HCT116 (cell line): ENCODE measurements at regions not wholly inside any gene's neighbourhood (a gene's known extent, or its start where the extent isn't known, plus 50 kb on each side); places are given as distances from the start of the nearest gene placed in this dataset.

Experiments used
- ATAC-seq: fragments of 200-7000 bp; cut with Tn5 transposase; 2 replicates; pipeline ENCODE4 v1.9.1; 2020; ENCODE audit warnings: mild to moderate bottlenecking, moderate library complexity
- BruUV-seq: library from RNA; stranded (reverse); fragments of 400-500 nt; replicated peaks from 2 replicates; lab custom pipeline; 2021; lab: Mats Ljungman, UMichigan
- CTCF ChIA-PET: fragments of 300-600 bp; sonication (Branson Sonifier 250); formaldehyde crosslinking; loops from one replicate; lab custom pipeline; 2021; ENCODE audit warnings: antibody characterized with exemption; lab: Charles Lee
- POLR2A ChIA-PET: fragments of 300-600, 350-600 bp; sonication (Branson Sonifier 250); formaldehyde crosslinking; loops from one replicate; lab custom pipeline; 2021; ENCODE audit warnings: antibody characterized with exemption; lab: Charles Lee
- RAD21 ChIA-PET, 2 experiments: fragments of 300-600 bp; sonication (Branson Sonifier 250); formaldehyde crosslinking; loops; one replicate each; lab custom pipeline; 2023; ENCODE audit warnings: low total read pairs in 2 of 2; ENCODE audit not compliant: uncharacterized antibody in 2 of 2, unreplicated experiment in 2 of 2, low non-redundant PET in 1 of 2; lab: Charles Lee
- DNase-seq: peaks from one replicate; pipeline ENCODE4 v3.0.0-alpha.2; 2010; ENCODE audit warnings: low read depth, low spot score
- H2AFZ ChIP-seq: fragments of 200-600 bp; shearing (Covaris generic), sonication (generic); 2 replicates; pipeline ENCODE4 v1.6.1; 2017; ENCODE audit warnings: low read depth, mixed run types, mixed read lengths, antibody characterized with exemption, low read length; ENCODE audit not compliant: poor library complexity, severe bottlenecking
- H3K27ac ChIP-seq: 2 replicates; pipeline ENCODE4 v1.5.1; 2012; ENCODE audit warnings: low read depth, low read length
- H3K27me3 ChIP-seq: fragments of 200-600 bp; sonication (generic); 2 replicates; pipeline ENCODE4 v1.6.1; 2016; ENCODE audit warnings: mixed run types, low read length, mixed read lengths; ENCODE audit not compliant: insufficient read depth
- H3K36me3 ChIP-seq, 2 experiments: fragments of 200-500 bp in 1 of 2; fragments of 200-600 bp in 1 of 2; sonication (Bioruptor generic) in 1 of 2; sonication (generic) in 1 of 2; 2 replicates each; pipeline versions ENCODE4 v1.5.1 to v1.6.1; 2014 to 2016; ENCODE audit warnings: low read length in 2 of 2, inconsistent platforms in 1 of 2, mixed read lengths in 1 of 2, mixed run types in 1 of 2; ENCODE audit not compliant: insufficient read depth in 2 of 2, control insufficient read depth in 1 of 2
- H3K4me1 ChIP-seq, 2 experiments: fragments of 200-600 bp in 1 of 2; sonication (generic) in 1 of 2; 2 replicates each; pipeline versions ENCODE4 v1.5.1 to v1.6.1; 2012 to 2017; ENCODE audit warnings: low read length in 2 of 2, inconsistent platforms in 1 of 2, mild to moderate bottlenecking in 1 of 2, mixed read lengths in 1 of 2, mixed run types in 1 of 2, moderate library complexity in 1 of 2; ENCODE audit not compliant: insufficient read depth in 2 of 2, control insufficient read depth in 1 of 2
- H3K4me2 ChIP-seq: fragments of 200-600 bp; sonication (generic); 2 replicates; pipeline ENCODE4 v1.6.1; 2017; ENCODE audit warnings: mixed run types, low read length, mixed read lengths
- H3K4me3 ChIP-seq, 2 experiments: fragments of 200-600 bp in 1 of 2; sonication (generic) in 1 of 2; replicated peaks in 1 of 2; 2 replicates each; pipeline ENCODE4 v1.5.1; 2011 to 2016; ENCODE audit warnings: low read length in 2 of 2, control low read depth in 1 of 2, low read depth in 1 of 2, mild to moderate bottlenecking in 1 of 2, mixed read lengths in 1 of 2, mixed run types in 1 of 2
- H3K79me2 ChIP-seq: fragments of 200-600 bp; sonication (generic); 2 replicates; pipeline ENCODE4 v1.6.1; 2017; ENCODE audit warnings: mild to moderate bottlenecking, mixed run types, low read length, moderate library complexity, mixed read lengths; ENCODE audit not compliant: insufficient read depth
- H3K9ac ChIP-seq: fragments of 200-600 bp; sonication (generic); 2 replicates; pipeline ENCODE4 v1.6.1; 2016; ENCODE audit warnings: low read length, mixed read lengths
- H3K9me2 ChIP-seq: fragments of 200-600 bp; sonication (generic), shearing (Covaris generic); 2 replicates; pipeline ENCODE4 v1.6.1; 2017; ENCODE audit warnings: mixed run types, mild to moderate bottlenecking, moderate library complexity; ENCODE audit not compliant: insufficient read depth
- H3K9me3 ChIP-seq, 2 experiments: fragments of 200-500 bp in 1 of 2; fragments of 200-600 bp in 1 of 2; sonication (Bioruptor generic) in 1 of 2; sonication (generic) in 1 of 2; 2 replicates each; pipeline ENCODE4 v1.6.1; 2014 to 2017; ENCODE audit warnings: low read length in 2 of 2, mixed read lengths in 2 of 2, inconsistent platforms in 1 of 2, low read depth in 1 of 2, mild to moderate bottlenecking in 1 of 2, mixed run types in 1 of 2, moderate library complexity in 1 of 2; ENCODE audit not compliant: control insufficient read depth in 1 of 2, insufficient read depth in 1 of 2
- H4K20me1 ChIP-seq: fragments of 200-600 bp; sonication (generic), shearing (Covaris generic); 2 replicates; pipeline ENCODE4 v1.6.1; 2017; ENCODE audit warnings: mixed run types, mild to moderate bottlenecking, moderate library complexity; ENCODE audit not compliant: insufficient read depth
- ATF3 ChIP-seq: IDR thresholded peaks from 2 replicates; pipeline ENCODE4 v1.6.1; 2012
- CBX3 ChIP-seq: IDR thresholded peaks from 2 replicates; pipeline ENCODE4 v1.6.1; 2012; ENCODE audit warnings: low read depth
- CEBPB ChIP-seq: IDR thresholded peaks from 2 replicates; pipeline ENCODE4 v1.6.1; 2012; ENCODE audit warnings: low read depth
- CTCF ChIP-seq, 3 experiments: fragments of 200-600 bp in 1 of 3; sonication (generic) in 1 of 3; IDR thresholded peaks in 2 of 3; conservative IDR thresholded peaks in 1 of 3; 2 replicates each; pipeline ENCODE4 v1.5.1; 2012 to 2017; ENCODE audit warnings: low read depth in 2 of 3, low read length in 2 of 3, antibody characterized with exemption in 1 of 3, borderline replicate concordance in 1 of 3, control low read depth in 1 of 3, mild to moderate bottlenecking in 1 of 3, mixed read lengths in 1 of 3, mixed run types in 1 of 3, moderate library complexity in 1 of 3; ENCODE audit not compliant: insufficient read depth in 1 of 3
- ELF1 ChIP-seq: IDR thresholded peaks from 2 replicates; pipeline ENCODE4 v1.6.1; 2012; ENCODE audit warnings: low read depth, borderline replicate concordance
- EZH2 ChIP-seq: fragments of 200-600 bp; sonication (generic); IDR thresholded peaks from 2 replicates; pipeline ENCODE4 v1.6.1; 2017; ENCODE audit warnings: antibody characterized with exemption, mixed run types
- EZH2phosphoT487 ChIP-seq: fragments of 200-600 bp; IDR thresholded peaks from 2 replicates; pipeline ENCODE4 v1.6.1; 2018; ENCODE audit warnings: antibody characterized with exemption, borderline replicate concordance
- JUND ChIP-seq: IDR thresholded peaks from 2 replicates; pipeline ENCODE4 v1.6.1; 2012
- MAX ChIP-seq: IDR thresholded peaks from 2 replicates; pipeline ENCODE4 v1.6.1; 2012
- POLR2A ChIP-seq: IDR thresholded peaks from 2 replicates; pipeline ENCODE4 v1.7.0; 2011; ENCODE audit warnings: borderline replicate concordance; ENCODE audit not compliant: insufficient read depth, insufficient read length; ENCODE audit errors: extremely low read depth
- POLR2AphosphoS5 ChIP-seq: IDR thresholded peaks from 2 replicates; pipeline ENCODE4 v1.6.1; 2011; ENCODE audit warnings: mild to moderate bottlenecking, low read depth, low read length, moderate library complexity
- RAD21 ChIP-seq: IDR thresholded peaks from 2 replicates; pipeline ENCODE4 v1.6.1; 2012; ENCODE audit warnings: low read depth, mild to moderate bottlenecking
- REST ChIP-seq: IDR thresholded peaks from 2 replicates; pipeline ENCODE4 v1.6.1; 2012; ENCODE audit warnings: low read depth
- SIN3A ChIP-seq: IDR thresholded peaks from 2 replicates; pipeline ENCODE4 v1.6.1; 2012; ENCODE audit warnings: low read depth
- SP1 ChIP-seq: IDR thresholded peaks from 2 replicates; pipeline ENCODE4 v1.6.1; 2012; ENCODE audit warnings: low read depth
- SRF ChIP-seq: IDR thresholded peaks from 2 replicates; pipeline ENCODE4 v1.6.1; 2012; ENCODE audit warnings: low read depth
- ZBTB33 ChIP-seq: IDR thresholded peaks from 2 replicates; pipeline ENCODE4 v1.6.1; 2011; ENCODE audit warnings: mild to moderate bottlenecking, low read length, moderate library complexity; ENCODE audit not compliant: insufficient replicate concordance; ENCODE audit errors: extremely low read depth
- ZFX ChIP-seq: fragments of 450-650 bp; IDR thresholded peaks from 2 replicates; pipeline ENCODE4 v1.6.1; 2017
- ZNF274 ChIP-seq: fragments of 200-500 bp; sonication (Bioruptor generic); IDR thresholded peaks from 2 replicates; pipeline ENCODE4 v1.6.1; 2014; ENCODE audit warnings: mild to moderate bottlenecking, low read depth, low read length, inconsistent platforms
- intact Hi-C: fragments of 100-400 bp; cut with micrococcal nuclease; formaldehyde crosslinking; loops from 2 replicates; pipeline ENCODE4 v1.10.0; 2022

- H3K27ac ChIP-seq, result no peak overlapping the region
- DNase-seq, result no peak
- H3K79me2 ChIP-seq, result no peaks in the 10 kb centered on the region
- H3K4me2 ChIP-seq, result no peak overlapping the region
- H3K9me3 ChIP-seq, result no peaks in the 10 kb centered on the region; a peak in 1 of 4 replicates
- no peak for ATAC-seq
- H3K27me3 ChIP-seq, result no peaks in the 10 kb centered on the region; the same call in 1 of the 2 replicates
- BruUV-seq, result no TSS peak
- POLR2A ChIA-PET, result no interaction called here
- H3K9me2 ChIP-seq, result no peaks in the 10 kb centered on the region; the same call in 1 of the 2 replicates
- H2AFZ ChIP-seq, result no peak overlapping the region
- H4K20me1 ChIP-seq, result no peaks in the 10 kb centered on the region
- H3K36me3 ChIP-seq, result no peaks in the 10 kb centered on the region
- TF ChIP-seq JUND, result no peak
- TF ChIP-seq ATF3, result no peak
- TF ChIP-seq EZH2phosphoT487, result no peak
- TF ChIP-seq ZNF274, result no peak
- TF ChIP-seq CEBPB, result no peak
- no peak for TF ChIP-seq POLR2A
- no peak for TF ChIP-seq REST
- TF ChIP-seq MAX, result no peak
- TF ChIP-seq ELF1, result no peak
- TF ChIP-seq POLR2AphosphoS5, result no peak
- TF ChIP-seq CBX3, result no peak
- no peak for TF ChIP-seq ZFX
- TF ChIP-seq SRF, result no peak
- TF ChIP-seq CTCF (IDR thresholded peaks at IDR 0.05 in 2 of 3, conservative IDR thresholded peaks at IDR 0.05 in 1 of 3; ENCODE audit: borderline replicate concordance in 1 of 3, insufficient read depth in 1 of 3, low read depth in 2 of 3, low read length in 2 of 3), result no peak
- TF ChIP-seq EZH2, result no peak
- no peak for TF ChIP-seq RAD21
- TF ChIP-seq SP1, result no peak
- TF ChIP-seq ZBTB33, result no peak
- TF ChIP-seq SIN3A, result no peak
- H3K4me3 ChIP-seq, result no peak overlapping the region
- H3K9ac ChIP-seq, result no peak overlapping the region
- CTCF ChIA-PET, result no interaction called here
- peaks cover 0 to 8% of the 10 kb centered on the region in 2 experiments; a peak in 1 of 4 replicates for H3K4me1 ChIP-seq
- RAD21 ChIA-PET, result no interaction called here
- intact Hi-C loops, result no loop called here
These were observed 83.7 kb downstream of the TRIM29 start for GRCh38 chr11:120054016-120054752.
